ENCODE measurements at regions not wholly inside any gene's neighbourhood (a gene's known extent, or its start where the extent isn't known, plus 50 kb on each side); places are given as distances from the start of the nearest gene placed in this dataset.

GRCh38 chr2:8469709-8470493 is 212.0 kb upstream of the ID2 start:
- DNase-seq: no peak
- Histone ChIP-seq H3K4me3 (no peak overlapping the region), H3K4me1 (peaks cover 0 to 26% (median 5%) of the 10 kb centered on the region in 4 donors), H3K36me3 (no peaks in the 10 kb centered on the region), H3K27me3 (peaks cover 0 to 4% (median 0%) of the 10 kb centered on the region in 3 donors), H3K9me3 (no peaks in the 10 kb centered on the region), H3K27ac (no peak overlapping the region)
- 69 to 86% (median 80%) methylated on average over 11 of the region's 11 CpGs for WGBS, 5 donors
- intact Hi-C loops (cut with DNase I; ENCODE audit: low total_unique reads): no loop called here
- TF ChIP-seq EP300 (IDR thresholded peaks at IDR 0.05): no peak
- no peak for TF ChIP-seq POLR2A (IDR thresholded peaks at IDR 0.05)
- no peak for TF ChIP-seq CTCF (IDR thresholded peaks at IDR 0.05)
- TF ChIP-seq POLR2AphosphoS5 (IDR thresholded peaks at IDR 0.05): no peak

GRCh38 chr2:8472545-8473323 is 209.1 kb upstream of the ID2 start:
- Histone ChIP-seq H3K9me3 (no peaks in the 10 kb centered on the region), H3K4me3 (no peak overlapping the region), H3K27ac (peak overlapping the region in 3 of 5 donors; percentile 11 to 53 (median 14)), H3K27me3 (peaks cover 0 to 4% (median 0%) of the 10 kb centered on the region in 3 donors), H3K36me3 (no peaks in the 10 kb centered on the region), H3K4me1 (peaks cover 3 to 50% (median 19%) of the 10 kb centered on the region in 4 donors)
- intact Hi-C loops (cut with DNase I; ENCODE audit: low total_unique reads): no loop called here
- DNase-seq: no peak
- WGBS, 5 donors: 50 to 77% (median 61%) methylated on average over 7 of the region's 7 CpGs
- TF ChIP-seq CTCF (IDR thresholded peaks at IDR 0.05) (no peak), EP300 (IDR thresholded peaks at IDR 0.05) (no peak), POLR2A (IDR thresholded peaks at IDR 0.05) (no peak), POLR2AphosphoS5 (IDR thresholded peaks at IDR 0.05) (no peak)

- peaks cover 0 to 4% (median 0%) of the 10 kb centered on the region in 3 donors for H3K27me3 ChIP-seq
- no peak overlapping the region for H3K4me3 ChIP-seq
- peak overlapping the region in 1 of 5 donors; percentile 48 for H3K27ac ChIP-seq
- H3K9me3 ChIP-seq: no peaks in the 10 kb centered on the region
- TF ChIP-seq CTCF (IDR thresholded peaks at IDR 0.05): no peak
- no peak for TF ChIP-seq EP300 (IDR thresholded peaks at IDR 0.05)
- no peak for TF ChIP-seq POLR2A (IDR thresholded peaks at IDR 0.05)
- no peak for TF ChIP-seq POLR2AphosphoS5 (IDR thresholded peaks at IDR 0.05)
- WGBS, 5 donors: 61 to 79% (median 78%) methylated on average over 13 of the region's 13 CpGs
- H3K4me1 ChIP-seq: peaks cover 16 to 77% (median 34%) of the 10 kb centered on the region in 4 donors
- intact Hi-C loops (cut with DNase I; ENCODE audit: low total_unique reads): no loop called here
- no peaks in the 10 kb centered on the region for H3K36me3 ChIP-seq
- DNase-seq: peak in 1 of 2 donors; percentile 61
Measured at GRCh38 chr2:8475349-8476031, 206.4 kb upstream of the ID2 start.
